CD4-positive, alpha-beta T cell treated with Interleukin-15 for 1 hour (primary cell): ENCODE measurements at regions not wholly inside any gene's neighbourhood (a gene's known extent, or its start where the extent isn't known, plus 50 kb on each side); places are given as distances from the start of the nearest gene placed in this dataset.

Experiments used
- DNase-seq: peaks from one replicate; pipeline ENCODE4 v3.0.0-alpha.2; 2020

DNA sequence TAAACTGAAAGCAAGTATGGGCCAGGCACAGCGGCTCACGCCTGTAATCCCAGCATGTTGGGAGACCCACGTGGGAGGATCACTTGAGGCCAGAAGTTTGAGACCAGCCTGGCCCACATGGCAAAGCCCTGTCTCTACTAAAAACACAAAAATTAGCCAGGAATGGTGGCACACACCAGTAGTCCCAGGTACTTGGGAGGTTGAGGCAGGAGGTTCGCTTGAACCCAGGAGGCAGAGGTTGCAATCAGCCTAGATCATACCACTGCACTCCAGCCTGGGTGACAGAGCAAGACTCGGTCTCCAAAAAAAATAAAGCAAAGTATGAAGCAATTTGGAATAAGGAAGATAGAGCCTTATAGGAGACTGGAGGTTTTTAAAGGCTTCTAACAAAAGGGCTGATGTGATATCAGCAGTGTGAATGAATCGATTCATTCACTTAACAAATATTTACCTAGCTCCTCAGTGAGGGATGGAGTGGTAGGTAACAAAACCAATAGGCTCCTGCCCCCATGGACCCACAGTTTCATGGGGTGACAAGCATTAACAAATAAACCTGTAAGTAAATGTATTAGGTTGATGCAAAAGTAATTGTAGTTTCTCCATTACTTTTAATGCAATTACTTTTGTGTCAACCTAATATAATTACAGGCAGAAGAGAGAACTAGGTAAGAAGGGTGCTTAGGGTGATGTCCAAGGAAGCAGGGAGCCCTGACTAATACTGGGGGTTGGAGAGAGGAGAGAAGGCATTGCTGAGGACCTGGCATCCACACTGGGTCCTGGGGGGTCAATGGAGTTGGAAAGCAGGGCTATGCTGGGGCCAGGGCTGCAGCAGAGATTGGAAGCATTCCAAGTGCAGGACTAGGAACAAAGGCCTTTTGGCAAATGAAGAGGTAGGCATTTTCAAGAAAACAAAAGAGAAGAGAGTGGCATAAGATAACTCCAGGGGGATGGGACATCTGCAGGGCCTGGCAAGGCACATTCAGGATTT, 195.4 kb upstream of the ARL4C start:
- no peak for DNase-seq

DNA sequence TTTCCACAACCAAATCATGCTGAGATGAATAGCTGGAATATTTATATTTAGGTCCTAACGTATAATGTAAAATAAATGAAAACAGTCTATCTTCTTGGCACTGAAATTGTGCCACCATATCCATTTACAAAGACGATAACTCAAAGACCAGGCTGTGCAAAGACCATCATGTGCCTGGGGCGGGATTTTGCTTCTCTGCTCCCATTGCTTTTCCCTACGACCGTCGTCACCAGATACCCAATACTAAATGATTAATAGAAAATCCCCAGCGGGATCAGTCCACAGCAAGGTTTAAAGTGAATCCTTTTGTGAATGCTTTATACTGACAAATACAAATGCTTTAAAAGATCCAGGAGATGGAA, 194.3 kb upstream of the ARL4C start:
- DNase-seq = no peak

DNA sequence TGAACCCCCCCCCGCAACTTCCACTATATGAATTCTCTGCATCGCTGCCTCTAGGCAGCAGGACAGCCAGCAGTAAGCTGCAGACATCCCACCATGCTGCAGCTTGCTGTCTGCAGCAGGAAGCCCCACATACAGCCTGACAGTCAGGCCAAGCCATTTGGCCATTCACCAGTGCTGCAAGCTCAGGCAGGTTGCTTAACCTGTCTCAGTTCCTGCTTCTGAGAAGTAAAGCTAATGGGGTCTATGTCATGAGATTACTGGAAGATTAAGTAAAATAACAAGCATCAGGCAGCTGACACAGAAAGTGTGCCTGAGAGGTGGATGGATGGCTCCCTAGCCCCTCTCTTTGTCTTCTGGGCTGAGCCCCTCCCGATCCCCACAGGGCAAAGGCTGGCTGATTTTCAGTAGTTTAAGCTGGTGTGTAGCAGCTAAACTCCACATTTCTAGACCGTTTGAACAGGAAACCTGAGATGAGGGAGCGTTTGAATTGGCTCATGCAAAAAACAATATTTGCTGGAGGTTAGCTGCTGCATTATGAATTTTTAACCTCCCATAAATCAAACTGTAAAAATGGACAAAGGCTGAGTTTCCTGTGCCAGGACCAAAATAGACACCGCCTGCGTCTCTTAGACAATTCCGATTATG, 193.8 kb upstream of the ARL4C start:
- no peak for DNase-seq

DNA sequence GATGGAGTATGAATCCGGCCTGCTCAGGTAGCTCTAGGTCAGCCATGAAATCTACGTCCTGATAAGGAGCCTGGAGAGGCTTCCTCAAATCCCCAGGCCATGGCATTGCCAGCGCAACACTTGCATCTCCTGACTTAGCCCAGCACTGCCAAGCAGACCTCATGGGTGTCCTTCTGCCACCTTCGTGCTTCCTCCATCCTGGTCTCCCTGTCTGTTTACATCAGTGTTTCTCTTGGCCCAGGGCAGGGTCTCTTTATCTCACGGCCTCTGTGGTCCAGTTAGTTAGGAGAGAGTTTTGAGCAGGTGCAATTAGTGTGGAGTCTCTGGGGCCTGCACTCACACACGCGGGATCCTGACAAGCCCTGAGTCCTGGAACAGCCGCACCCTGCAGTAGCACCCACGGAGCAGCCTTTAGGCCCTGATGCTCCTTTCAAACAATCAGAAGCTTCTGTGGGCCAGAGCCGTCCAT, 193.1 kb upstream of the ARL4C start:
- DNase-seq = no peak

DNA sequence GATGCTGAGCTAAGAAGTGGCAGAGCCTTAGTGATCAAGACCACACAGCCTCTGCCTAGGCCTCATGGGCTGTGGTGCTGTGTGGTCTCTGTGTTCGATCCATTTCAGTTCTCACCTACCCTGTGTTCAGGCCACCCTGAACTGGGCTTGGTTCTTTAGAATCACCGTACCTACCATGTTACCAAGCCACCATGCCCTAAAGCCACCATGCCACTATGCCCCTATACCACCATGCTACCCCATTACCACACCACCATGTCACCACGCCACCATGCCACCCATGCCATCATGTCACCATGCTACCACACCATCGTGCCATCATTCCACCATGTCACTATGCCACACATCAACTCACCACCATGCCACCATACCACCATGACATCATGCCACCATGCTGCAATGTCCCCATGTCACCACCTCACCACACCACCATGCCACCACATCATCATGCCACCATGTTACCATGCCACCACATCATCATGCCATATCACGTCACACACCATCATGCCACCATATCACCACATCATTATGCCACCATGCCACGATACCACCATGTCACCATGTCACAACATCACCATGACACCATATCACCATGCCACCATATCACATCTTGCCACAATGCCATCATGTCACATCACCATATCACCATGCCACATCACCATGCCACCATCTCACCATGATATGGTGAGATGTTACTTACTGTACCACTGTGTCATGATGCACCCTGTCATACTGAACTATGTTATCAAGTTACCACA, 191.0 kb upstream of the ARL4C start:
- DNase-seq = no peak

DNA sequence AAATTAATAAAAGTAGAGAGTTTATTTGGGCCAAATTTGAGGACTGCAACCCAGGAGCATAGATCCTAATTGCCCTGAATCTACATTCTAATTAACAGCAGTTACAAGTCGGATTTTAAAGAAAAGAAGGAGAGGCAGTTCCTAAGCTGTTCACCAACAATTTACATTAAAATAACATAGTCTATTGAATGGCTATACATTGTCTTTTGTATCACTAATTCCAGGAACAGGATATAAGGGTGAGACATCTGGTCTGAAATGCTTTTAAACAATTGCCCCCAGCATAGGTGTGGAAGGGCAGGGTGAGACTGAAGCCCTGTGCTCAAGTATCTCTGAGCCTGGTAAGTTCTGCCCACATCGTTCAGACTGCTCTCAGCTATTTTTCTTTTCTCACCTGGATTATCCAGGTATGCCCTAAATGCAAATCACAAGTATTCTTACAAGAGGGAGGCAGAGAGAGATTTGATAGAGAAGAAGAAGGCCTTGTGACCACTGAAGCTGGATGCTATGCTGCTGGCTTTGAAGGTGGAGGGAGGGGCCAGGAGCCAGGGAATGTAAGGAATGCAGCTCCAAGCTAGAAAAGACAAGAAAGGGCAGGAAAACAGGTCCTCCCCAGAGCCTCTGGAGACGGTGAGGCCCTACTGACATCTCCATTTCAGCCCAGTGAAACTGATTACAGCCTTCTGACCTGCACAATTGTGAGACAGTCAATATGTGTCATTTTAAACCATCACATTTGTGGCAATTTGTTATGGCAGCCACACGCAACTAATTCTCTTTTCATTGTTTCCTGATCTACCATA, 189.4 kb upstream of the ARL4C start:
- no peak for DNase-seq

DNA sequence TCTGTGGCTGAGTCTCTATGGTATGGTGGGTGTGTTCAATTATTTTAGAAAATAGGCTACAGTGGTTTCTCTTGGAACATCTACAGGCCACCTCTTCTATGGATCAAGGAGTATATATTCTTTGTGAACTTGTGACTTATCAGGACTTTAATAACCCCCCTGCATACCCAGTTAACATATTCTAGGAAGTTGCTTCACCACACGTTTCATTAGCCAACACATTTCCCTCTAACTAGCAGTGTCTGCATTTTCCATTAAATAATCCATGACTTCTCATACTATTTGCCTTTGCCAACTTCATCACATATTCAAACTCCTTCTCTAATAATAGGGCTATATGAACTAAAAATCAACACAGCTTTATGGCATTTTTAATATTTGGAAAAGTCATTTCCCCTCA, 187.6 kb upstream of the ARL4C start:
- no peak for DNase-seq

DNA sequence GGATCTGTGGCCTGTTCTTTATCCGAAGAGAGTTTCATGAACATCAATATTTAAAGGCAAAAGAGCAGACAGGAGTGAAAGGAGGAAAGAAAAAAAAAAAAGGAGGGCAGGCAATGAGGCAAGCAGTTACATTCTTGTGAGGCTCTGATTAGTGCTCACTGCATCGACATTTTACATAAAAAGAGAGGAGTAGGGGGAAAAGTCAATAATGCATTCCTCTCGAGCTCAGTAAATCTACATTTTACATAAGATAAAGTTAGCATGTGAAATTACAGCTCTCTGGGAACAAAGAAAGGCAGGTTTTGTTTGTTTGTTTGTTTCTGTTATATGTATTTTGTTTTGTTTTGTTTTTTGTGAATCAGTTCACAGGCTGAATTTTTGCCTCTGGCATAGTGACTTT, 187.1 kb upstream of the ARL4C start:
- no peak for DNase-seq

DNA sequence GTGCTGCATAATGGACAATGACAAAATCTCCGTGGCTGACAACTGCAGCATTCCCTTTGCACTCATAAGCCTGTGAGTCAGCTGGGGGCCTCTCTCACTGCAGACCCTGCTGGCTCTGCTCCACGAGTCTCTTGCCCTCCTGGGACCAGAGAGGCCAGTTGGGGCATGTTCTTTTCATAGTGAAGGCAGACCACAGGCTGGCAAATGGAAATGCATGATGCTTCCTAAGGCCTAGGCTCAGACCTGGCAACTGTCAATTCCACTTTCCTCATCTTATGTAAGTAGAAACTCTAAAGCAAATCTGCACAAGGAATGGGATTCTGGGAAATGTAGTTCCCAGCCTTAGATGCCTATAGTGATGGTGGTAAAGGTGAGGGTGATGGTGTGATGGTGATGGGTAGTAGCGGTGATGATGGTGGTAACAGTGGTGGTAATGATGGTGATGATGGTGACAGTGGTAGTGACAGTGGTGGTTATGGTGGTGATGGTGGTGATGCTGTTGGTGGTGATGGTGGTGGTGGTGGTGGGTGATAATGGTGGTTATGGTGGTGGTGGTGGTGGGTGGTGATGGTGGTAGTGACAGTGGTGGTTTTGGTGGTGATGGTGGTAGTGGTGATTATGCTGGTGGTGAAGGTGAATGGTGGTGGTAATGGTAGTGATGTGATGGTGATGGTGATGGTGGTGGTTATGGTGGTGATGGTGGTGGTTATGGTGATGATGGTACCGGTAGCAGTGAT, 185.8 kb upstream of the ARL4C start:
- no peak for DNase-seq

DNA sequence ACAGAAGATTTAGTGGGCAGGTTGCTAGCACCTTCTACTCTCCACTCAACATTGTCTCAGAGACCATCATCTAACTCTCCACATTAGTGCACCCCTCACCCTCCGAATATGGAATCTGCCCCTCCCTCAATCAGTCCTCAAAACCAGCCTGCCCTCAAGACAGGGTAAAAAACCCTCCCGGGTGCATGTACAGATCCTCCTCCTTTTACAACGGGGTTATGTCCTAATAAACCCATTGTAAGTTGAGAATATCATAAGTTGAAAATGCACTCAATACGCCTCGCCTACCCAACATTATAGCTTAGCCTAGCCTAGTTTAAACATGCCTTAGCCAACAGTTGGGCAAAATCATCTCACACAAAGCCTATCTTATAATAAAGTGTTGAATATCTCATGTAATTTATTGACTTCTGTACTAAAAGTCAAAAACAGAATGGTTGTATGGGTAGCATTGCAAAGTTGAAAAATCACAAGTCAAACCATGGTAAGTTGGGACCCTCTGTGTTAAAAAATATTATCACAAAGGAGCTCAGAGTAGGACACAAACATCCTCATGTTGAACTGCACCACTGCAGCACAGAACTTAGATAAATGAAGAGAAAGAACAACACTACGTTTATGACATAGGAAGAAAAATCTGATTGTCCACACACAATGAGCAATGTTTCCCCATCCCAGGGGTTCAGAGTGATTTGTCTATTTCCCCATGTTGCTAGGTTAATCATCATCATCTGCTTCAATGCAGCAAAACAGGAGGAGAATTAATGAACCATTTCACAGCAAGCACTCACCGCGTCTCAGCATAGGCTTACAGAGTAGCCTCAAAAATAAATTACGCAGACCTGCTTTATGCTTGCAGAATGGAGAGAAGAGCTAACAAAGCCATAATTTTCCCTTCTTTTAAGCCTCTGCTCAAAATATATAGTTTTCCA, 184.1 kb upstream of the ARL4C start:
- DNase-seq = no peak

DNA sequence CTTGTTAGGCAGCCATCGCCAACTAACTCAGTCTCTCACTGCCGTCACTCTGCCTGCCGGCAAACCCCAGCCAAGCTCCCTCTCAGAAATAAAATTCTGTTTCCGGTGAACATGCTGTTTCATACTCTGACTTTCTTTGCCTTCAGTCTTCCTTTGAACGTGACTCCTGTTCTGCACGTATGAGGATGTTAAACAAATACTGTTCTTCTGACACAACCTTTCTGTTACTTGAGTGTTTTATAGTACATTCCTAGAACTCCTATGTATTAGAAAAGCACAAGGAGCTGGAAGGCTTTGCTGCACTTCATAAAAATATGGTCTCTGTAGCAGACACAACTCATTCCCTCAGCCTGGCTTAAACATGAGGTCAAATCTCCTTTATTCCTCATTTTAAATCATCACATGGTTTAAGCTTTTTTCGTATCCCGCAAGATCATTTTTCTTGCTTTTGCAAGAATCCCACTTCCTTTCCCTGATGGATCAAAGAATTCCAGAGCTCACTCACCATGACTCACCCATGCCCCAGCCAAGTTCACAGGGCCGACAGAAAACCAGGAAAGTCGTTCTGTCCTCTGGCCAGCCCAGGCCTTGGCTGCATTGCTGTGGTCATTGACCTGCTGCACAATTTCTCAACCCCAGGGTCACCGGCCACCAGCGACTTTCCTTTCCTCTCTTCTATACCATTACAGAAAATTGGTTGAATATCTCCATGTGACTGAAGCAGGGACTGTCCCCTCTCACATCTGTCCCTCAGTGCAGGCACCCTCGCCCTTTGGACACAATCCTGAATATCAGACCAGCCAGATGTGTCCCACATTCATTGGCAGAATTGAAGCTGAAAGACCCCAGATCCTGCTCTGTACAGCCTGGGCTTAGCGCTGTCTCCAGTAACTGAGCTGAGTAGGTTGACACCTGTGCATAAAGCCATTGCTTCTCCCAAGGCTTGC, 183.1 kb upstream of the ARL4C start:
- DNase-seq = no peak

DNA sequence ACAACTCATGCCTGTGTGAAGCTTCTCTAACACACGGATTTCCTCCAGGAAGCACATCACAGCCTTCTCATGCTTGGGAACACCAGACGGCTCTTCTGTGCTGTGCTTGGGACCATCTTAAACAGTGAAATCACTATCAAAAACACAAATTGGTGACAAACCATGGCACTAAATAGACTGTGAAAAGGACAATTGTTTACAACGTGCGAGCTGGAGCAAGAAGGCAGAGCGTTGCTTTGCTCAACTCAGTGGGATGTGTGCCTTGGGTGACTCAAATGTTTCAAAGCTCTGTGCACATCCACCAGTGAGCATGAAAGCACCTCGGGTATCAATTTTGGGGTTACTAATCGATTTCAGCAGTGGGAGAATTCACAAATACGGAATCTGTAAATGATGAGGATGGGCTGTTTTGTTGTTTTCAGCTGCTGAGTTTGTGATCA, 182.4 kb upstream of the ARL4C start:
- no peak for DNase-seq

DNA sequence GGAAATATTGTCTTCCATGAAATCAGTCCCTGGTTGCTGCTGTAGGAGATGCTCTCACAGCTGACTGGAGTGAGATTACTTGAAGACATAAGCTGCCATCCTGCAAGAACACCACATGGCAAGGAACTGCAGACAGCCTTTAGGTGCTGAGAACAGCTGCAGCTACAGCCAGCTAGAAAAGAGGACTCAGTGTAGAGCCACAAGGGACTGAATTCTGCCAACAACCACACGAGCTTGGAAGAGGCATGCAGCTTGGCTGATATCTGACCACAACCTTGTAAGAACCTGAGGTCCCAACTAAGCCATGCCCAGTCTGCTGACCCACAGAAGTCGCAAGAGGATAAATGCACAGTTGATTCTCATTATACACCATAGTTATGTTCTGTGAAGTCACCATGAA, 181.8 kb upstream of the ARL4C start:
- no peak for DNase-seq

DNA sequence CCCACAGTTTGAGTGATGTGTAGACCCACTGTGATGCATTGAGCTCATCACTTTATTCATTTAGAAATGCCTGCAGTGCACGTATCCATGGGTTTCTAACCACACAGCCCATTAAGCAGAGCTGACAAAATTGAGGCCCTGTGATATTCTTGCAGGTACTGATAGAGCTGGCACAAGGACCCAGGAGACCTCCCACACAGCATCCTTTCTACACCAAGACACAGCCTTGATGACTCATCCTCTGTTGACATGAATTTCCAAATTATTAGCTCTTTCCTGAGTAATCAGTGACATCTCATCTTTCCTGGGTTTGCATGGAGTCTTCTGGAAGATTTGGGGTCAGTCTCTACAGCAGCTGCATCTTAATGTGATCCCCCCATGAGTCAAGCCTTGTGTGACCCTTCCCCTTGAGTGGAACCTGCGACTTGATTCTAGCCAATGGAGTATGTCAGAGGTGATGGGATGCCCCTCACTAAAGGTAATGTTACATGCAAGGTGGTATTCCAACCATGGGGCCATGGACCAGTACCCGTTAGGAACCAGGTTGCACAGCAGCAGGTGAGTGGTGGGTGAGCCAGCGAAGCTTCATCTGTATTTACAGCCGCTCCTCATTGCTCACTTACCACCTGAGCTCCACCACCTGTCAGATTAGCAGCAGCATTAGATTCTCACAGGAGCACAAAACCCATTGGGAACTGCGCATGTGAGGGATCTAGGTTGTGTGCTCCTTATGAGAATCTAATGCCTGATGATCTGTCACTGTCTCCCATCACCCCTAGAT, 181.1 kb upstream of the ARL4C start:
- DNase-seq = no peak

DNA sequence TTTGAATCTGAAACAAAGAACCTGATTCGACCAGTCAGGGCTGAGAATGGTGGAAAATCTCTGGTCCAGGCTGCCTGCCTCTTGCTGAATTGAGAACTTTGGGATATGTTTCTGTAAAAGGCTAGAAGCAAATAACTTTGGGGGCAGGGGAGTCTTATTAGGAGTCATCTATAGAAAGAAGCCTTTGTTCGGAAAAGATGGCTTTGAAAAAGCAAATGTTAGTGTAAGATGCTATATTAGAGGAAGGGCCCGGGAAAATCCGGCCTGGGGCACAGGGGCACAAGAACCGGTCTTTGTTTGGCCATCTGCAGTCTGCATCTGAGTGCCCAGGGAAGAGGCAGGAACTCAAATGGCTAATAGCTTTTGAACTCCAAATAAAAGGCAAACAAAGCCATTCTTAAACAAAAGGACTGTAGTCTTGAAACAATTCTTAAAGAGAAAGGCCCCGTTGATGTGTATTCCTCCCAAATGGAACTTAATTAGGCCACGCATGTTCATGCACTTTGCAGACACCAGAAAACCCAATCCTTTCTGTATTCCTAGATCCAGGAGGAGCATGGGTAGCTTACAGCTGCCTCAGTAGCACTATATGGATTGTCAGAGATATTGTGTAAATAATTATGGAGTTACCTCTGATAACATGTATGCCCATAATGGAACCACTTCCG, 180.0 kb upstream of the ARL4C start:
- no peak for DNase-seq

DNA sequence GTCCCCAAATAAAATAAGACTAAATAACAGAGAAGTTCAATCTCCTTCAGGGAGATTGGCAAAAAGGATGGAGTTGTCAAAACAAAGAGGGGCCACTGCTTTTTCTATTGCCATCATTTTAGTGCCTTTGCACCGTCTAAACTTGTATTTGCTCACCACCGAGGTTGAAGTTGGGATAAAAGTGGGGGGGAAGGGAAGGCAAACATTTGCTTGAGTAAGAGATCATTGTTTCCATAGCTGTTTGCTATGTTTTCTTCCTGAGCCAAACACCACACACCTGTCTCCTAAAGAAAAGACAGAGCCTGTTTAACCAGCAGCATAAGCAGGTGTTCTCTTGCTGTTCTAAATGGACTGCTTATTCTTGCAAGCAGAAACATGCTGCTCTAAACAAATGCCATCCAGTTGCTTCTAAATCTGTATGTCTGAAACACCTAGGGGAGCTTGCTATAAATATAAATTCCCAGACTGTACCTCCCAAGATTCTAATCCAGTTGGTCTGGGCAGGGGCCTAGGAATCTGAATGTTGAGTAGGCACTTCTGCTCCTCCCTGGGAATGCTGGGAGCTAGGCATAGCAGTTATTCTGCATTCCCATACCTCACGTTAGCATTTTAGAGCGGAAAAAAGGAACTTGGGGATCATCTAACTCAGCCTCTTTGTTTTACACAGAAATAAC, 179.4 kb upstream of the ARL4C start:
- DNase-seq = no peak

DNA sequence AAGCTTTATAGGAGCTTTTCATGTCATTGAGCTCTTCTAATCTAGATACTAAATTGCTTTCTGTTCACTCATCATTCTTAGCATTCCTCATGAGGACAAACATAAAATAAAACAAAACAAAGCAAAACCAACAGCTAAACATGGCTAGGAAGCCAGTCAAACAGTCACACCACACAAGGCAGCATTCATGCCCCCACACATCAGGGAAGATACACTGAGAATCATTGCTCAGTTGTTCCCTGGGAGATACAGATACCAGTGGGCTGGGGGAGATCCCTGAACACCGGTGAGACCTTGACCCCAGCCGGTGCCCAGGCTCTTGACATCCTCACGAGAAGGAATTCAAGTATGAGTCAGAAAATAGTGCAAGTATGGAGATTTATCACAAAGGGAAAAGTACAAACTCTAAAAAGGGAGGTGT, 177.9 kb upstream of the ARL4C start:
- DNase-seq = no peak
